GM18511 (cell line): ENCODE measurements at regions not wholly inside any gene's neighbourhood (a gene's known extent, or its start where the extent isn't known, plus 50 kb on each side); places are given as distances from the start of the nearest gene placed in this dataset.
"Not testable (repeated sequence)": the region's sequence is repeated elsewhere in the genome, so short reads cannot be mapped to it uniquely, and the experiment has no call there.

Experiments
- ATAC-seq: cut with Tn5 transposase; IDR thresholded peaks from one replicate; pipeline ENCODE4 v1.9.1; 2021; ENCODE audit warnings: mild to moderate bottlenecking, moderate library complexity; ENCODE audit not compliant: unreplicated experiment

DNA sequence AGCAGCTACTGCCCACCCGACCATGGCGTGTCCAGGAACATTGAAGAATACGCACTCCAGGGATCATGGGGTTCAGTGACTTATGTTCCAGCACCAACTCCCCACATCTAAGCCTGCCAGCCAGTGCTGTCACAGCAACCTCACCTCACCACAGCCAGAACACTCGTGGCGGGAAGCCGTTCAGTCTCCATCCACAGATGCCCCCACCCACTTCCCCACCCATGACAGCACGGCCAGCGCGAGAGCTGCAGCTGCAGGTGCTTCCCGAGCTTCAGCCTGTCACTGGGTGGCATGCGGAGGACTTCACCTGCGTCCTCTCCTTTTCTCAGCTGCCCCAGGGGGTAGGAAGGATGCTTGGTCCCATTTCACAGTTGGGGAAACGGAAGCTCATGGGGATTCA is 50.3 kb downstream of the RBFOX3 start:
- no peak for ATAC-seq

- ATAC-seq, result no peak
Measured at GRCh38 chr17:79559111-79559887, 51.6 kb downstream of the RBFOX3 start.

- ATAC-seq, result no peak
Measured at GRCh38 chr17:79558091-79558900, 52.6 kb downstream of the RBFOX3 start.

DNA sequence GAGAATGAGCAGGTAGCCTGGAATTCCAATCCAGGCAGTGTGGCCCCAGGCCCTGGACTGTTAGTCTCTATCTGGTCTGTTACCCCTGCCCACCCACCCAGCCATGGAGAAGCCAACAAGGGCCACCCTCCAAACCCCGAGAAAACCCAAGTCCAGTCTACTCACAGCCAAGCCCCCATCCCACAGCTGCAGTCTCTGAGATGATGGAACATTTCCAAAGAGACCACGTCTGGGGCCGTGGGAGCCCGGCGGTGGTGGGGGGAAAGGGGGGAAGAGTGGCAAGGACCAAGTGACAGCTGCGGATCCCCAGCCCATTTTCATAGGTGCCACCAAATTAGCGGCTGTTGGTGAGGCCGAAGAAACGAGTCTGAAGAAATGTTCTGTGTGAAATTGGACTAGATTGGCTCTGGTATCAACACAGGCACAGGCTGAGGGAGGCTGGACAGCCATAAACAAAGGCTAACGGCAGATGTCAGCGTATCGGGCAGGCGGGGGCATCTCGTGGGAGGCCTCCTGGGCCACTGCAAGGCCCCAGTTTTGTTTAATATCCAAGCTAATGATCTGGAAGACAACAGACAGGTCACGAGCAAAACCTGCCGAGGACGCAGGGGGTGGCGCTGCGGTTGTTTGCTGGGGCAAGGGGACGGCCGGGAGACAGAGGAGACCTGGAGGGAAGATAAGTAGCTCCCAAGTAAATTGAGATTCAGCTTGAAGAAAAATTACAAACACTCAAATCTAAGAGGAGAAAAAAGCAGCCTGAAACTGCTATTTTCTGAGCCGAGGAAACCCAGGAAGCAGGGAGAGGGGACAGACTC is 53.4 kb downstream of the RBFOX3 start:
- ATAC-seq, result no peak

DNA sequence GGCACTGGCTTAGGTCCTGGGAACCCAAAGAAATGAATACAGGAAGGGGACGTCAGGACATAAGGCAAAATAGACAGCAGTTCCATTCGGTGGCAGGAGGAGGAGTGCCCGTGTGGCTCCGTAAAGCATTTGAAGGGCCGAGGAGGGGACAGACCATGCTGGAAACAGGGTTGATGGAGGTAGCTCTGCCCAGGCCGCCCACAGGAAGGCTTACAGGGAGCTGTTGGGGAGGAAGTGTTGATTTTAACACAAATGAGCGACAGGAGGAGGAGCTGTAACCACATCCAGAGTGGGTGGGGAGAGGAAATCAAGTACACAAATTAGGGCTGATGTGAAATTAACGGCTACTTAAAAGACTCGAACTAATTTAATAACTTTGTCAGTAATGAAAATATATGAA is 54.6 kb downstream of the RBFOX3 start:
- ATAC-seq, result no peak

DNA sequence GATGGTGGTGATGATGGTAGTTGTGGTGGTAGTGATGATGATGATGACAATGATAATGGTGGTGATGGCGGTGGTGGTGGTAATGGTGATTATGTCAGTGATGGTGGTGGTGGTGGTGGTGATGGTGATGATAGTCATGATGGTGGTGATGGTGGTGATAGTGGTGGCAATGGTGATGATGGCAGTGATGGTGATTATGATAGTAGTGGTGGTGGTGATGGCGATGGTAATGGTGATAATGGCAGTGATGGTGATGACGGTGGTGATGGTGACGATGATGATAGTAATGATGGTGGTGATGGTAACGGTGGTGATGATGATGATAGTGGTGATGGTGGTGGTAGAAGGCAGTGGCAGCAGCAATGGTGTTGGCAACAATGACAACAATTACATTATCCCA is 55.3 kb downstream of the RBFOX3 start:
- ATAC-seq, result no peak

- ATAC-seq, result not testable (repeated sequence)
Measured at GRCh38 chr17:79554346-79554745, 56.5 kb downstream of the RBFOX3 start.

DNA sequence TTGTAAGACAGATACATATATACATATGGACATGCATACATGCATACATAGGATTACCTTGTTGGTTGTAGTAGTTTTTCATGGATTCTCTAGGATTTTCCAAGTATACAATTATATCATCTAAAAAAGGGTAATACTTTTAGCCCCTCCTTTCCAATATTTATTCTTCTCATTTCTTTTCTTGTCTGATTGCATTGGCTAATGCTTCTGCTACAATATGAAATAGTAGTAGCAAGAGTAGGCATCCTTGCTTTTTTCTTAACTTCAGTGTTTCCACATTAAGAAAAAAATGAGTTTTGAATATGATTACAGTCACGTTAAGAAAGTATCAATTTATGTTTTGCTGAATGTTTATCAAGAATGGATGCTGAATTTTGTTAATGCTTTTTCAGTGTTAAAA is 58.0 kb downstream of the RBFOX3 start:
- ATAC-seq, result no peak

DNA sequence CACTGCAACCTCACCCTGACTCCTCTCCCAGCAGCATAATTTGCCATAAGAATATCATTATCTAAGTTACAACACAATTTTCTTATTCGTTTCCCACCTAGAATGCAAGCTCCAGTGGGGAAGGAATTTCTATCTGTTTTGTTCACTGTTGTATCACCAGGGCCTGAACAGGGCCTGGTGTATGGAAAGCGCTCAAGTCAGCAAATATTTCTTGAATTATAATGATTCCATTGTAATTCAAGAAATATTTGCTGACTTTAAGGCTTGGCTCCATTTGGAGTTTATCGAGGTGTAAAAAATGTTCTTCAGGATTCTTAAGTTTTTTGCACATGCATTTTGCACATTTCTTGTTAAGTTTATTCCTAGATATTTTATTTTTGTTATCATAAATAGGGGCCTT is 58.4 kb downstream of the RBFOX3 start:
- no peak for ATAC-seq

DNA sequence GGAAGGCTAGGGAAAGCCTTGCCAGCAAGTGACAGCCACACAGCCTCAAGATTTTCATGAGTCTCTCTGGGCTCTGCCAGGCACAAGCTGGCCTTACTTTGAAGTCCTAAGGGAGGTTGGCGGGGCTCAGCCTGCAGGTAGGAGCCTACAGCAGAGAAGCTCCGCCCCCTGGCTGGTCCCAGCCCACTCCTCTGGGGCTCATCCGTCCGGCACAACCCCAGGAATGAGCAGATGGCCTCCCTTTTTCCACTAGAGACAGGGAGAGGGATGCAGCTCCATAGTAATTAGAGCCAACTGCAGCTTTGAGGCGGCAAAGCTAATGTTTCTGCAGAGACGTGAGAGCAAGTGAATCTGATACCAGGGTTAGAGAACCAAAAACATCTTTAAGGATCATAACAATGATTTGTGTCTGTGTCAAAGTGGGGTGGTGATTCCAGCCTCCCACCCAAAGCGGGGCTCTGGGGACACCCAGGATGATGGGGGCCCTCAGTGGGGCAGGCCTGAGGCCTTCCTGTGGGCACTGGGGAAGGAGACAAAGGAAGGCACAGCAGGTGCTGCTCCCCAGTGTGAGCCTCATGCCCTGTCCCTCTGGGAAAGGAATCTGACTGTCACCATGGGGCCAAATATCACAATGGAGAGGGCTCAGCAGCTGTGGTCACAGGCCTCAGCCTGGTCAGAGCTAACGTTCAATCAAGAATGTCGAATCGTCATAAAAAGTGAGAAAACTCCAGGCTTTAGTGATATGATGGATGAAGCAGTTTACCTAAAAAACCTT is 61.5 kb downstream of the RBFOX3 start:
- ATAC-seq, result no peak

GRCh38 chr17:79548116-79548515 is 62.7 kb downstream of the RBFOX3 start:
- ATAC-seq, result no peak

DNA sequence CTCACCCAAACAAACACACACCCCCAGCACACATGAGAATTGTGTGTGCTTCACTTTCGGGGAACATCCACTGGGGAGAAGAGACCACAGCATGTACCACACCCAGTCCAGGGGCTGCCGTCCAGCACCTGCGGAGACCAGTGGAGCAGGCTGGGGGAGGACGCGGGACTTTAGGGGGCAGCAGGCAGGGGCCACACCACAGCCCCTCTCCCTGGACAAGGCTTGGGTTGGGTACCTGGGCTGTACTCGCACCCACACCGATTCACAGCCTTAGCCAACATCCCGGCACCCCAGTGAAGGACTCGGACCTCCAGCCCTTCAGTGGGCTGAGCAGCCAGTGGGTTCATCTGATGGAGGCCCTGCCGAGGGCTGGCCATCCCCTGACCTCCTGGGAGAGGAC is 63.3 kb downstream of the RBFOX3 start:
- ATAC-seq, result no peak

DNA sequence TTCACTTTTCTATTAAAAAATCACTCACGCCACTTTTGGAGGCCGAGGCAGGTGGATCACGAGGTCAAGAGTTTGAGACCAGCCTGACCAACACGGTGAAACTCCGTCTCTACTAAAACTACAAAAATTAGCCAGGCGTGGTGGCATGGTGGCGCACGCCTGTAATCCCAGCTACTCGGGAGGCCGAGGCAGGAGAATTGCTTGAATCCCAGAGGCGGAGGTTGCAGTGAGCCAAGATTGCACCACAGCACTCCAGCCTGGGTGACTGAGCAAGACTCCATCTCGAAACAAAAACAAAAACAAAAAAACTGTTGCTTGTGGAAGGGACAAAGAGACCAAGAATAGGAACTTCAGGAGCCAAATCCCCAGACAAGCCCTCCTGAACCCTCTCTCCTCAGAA is 63.7 kb downstream of the RBFOX3 start:
- ATAC-seq, result not testable (repeated sequence)

DNA sequence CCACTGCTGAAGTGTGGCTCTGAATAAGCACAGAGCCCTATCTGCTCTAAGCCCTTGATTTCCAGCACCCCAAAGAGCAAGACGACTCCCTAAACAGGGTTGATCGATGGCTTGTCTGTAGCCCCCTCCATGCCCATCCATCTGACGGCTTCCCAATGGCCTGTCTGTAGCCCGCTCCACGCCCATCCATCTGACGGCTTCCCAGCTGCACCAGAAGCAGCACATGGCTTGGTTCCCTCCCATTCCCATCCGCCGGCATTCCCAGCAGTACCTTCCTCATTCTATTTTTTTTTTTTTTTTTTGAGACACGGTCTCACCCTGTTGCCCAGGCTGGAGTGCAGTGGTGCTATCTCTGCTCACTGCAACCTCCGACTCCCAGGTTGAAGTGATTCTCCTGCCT is 64.5 kb downstream of the RBFOX3 start:
- ATAC-seq, result no peak

DNA sequence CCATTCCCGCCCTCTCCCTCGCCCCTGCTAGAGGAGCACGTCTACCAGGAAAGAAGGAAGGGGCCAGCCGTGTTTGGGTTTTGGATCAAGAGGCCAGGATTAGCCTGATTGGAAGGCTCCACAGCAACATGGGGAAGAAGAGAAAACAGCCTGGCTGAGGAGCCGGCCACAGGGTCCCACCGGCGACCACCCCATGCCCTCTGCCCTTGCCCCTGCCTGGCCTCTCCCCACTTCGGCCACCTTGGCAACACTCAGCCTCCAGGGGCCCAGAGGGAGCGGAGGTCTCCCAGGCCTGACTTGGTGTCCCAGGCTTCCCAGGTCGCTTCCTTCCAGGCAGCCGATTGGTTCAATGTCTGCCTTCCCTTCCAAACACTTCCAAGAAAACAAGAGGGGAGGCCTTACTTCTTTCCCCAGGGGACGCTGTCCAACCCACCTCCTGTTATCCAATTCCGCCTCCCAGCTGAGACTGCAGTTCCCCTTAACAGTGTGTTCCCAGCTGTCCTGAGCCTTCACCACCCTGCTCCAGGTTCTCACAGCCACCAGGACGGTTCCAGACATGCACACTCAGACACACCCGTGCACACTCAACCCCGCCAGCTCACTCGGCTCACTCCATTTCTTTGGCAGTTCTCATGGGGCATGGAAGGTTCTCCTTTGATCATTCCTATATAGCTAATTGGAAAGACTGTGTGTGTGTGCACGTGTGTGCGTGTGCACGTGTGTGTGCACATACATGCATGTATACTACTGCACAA is 65.4 kb downstream of the RBFOX3 start:
- ATAC-seq, result no peak

- ATAC-seq, result no peak
Measured at GRCh38 chr17:79544142-79544914, 66.5 kb downstream of the RBFOX3 start.

DNA sequence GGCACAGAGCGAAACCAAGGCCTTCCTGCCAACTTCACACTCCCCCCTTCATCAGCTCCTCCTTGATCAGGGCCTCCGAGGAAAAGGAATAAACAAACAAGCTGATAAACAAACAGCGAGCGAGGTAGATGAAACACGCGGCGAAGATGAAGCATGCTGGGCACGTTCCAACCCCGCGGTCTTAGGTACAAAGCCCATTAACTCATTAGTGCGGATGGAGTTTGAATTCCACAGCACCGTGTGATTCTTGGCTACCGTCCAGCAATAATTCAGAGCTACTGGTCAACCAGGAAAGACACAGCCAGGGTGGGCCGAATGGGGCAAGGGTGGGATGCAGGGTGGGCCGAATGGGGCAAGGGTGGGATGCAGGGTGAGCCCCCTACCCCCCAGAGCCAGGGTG is 67.3 kb downstream of the RBFOX3 start:
- ATAC-seq, result no peak

DNA sequence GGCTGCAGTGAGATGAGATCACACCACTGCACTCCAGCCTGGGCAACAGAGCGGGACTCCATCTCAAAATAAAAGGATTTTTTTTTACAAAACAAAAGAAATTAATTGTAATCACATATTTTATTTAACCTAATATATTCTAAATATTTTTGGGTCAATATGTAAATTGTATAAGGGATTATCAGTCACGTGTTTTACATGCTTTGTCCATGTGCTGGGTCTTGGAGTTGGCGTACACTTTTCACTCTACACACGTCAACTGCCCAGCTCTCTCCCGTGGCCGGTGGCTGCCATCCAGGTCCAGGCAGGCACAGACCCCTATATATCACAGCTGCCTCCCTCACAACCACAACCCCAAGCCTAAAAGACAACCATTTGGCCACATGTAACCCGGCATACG is 68.1 kb downstream of the RBFOX3 start:
- ATAC-seq, result no peak
